ENCODE measurements at regions not wholly inside any gene's neighbourhood (a gene's known extent, or its start where the extent isn't known, plus 50 kb on each side); places are given as distances from the start of the nearest gene placed in this dataset.

DNA sequence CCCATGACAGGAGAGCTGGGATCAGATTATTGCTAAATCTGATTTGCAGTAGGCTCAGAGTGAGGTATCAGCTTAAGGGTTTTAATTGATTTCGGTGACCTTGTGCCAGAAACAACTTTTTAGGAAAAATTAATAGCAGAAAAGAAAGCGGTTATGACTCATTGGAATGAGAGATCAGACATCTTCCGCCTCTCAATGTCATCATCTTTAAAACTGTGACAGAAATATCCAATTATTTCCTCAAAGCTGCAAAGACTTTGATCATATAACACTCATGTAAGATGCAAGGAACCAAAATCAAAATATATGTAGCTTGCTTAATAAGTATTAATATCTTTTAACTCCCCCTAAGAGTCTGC, 190.1 kb upstream of the FOXF1 start:
- TF ChIP-seq, protein P1, sequence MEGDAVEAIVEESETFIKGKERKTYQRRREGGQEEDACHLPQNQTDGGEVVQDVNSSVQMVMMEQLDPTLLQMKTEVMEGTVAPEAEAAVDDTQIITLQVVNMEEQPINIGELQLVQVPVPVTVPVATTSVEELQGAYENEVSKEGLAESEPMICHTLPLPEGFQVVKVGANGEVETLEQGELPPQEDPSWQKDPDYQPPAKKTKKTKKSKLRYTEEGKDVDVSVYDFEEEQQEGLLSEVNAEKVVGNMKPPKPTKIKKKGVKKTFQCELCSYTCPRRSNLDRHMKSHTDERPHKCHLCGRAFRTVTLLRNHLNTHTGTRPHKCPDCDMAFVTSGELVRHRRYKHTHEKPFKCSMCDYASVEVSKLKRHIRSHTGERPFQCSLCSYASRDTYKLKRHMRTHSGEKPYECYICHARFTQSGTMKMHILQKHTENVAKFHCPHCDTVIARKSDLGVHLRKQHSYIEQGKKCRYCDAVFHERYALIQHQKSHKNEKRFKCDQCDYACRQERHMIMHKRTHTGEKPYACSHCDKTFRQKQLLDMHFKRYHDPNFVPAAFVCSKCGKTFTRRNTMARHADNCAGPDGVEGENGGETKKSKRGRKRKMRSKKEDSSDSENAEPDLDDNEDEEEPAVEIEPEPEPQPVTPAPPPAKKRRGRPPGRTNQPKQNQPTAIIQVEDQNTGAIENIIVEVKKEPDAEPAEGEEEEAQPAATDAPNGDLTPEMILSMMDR (IDR thresholded peaks at IDR 0.05): no peak
- no peak for TF ChIP-seq POLR2A (IDR thresholded peaks at IDR 0.05)
